WI38 (cell line): ENCODE measurements at regions not wholly inside any gene's neighbourhood (a gene's known extent, or its start where the extent isn't known, plus 50 kb on each side); places are given as distances from the start of the nearest gene placed in this dataset.

Experiments
- H3K4me3 ChIP-seq: 2 replicates; pipeline ENCODE4 v1.5.1; 2011; ENCODE audit warnings: low read depth, mild to moderate bottlenecking, control low read depth, low read length
- CTCF ChIP-seq: IDR thresholded peaks from 2 replicates; pipeline ENCODE4 v1.5.1; 2012; ENCODE audit warnings: low read depth, mild to moderate bottlenecking, control low read depth, low read length

- H3K4me3 ChIP-seq, result no peak overlapping the region
- TF ChIP-seq CTCF, result no peak
Observed at GRCh38 chr14:22265319-22266141, 323.5 kb downstream of the DAD1 start.

DNA sequence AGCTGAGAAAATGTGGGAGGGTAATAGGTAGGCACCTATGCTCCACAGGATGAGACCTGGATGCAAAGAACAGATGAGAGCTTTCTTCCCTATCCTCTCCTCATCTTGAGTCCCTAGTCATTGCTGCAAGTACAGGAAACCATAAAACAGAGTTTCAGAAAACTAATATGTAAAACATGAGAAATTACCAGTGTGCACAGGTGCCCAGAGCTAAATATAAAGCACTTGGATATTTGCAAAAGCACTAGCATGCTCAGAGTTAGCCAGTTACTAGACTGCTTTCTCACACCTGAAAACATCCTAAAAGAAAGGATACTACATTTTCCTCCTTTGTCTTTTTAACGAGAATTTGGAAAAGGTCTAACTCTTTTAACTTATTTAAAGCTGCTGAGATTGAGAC lies 324.3 kb downstream of the DAD1 start:
- no peak overlapping the region for H3K4me3 ChIP-seq
- TF ChIP-seq CTCF, result no peak

DNA sequence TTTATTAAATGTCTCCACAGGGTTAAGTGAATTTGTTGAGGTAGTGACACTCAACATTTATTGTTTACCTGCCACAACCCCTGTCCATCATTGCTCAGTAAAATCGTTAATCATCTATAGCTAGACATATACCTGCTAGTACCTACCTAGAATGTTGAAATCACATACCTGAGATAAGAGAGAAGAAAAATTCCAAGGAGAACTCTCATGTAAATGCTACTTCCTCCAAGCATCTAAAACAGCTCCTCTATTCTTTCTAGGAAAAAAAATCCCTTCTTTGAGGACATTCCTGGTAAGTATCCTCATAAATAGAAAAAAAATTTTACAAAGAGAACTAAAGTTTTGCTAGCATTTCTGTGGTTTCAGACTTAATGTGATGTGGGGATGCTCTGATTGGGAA lies 325.1 kb downstream of the DAD1 start:
- no peak overlapping the region for H3K4me3 ChIP-seq
- no peak for TF ChIP-seq CTCF

- no peak for TF ChIP-seq CTCF
- no peak overlapping the region for H3K4me3 ChIP-seq
Observed at GRCh38 chr14:22262881-22263280, 326.1 kb downstream of the DAD1 start.

DNA sequence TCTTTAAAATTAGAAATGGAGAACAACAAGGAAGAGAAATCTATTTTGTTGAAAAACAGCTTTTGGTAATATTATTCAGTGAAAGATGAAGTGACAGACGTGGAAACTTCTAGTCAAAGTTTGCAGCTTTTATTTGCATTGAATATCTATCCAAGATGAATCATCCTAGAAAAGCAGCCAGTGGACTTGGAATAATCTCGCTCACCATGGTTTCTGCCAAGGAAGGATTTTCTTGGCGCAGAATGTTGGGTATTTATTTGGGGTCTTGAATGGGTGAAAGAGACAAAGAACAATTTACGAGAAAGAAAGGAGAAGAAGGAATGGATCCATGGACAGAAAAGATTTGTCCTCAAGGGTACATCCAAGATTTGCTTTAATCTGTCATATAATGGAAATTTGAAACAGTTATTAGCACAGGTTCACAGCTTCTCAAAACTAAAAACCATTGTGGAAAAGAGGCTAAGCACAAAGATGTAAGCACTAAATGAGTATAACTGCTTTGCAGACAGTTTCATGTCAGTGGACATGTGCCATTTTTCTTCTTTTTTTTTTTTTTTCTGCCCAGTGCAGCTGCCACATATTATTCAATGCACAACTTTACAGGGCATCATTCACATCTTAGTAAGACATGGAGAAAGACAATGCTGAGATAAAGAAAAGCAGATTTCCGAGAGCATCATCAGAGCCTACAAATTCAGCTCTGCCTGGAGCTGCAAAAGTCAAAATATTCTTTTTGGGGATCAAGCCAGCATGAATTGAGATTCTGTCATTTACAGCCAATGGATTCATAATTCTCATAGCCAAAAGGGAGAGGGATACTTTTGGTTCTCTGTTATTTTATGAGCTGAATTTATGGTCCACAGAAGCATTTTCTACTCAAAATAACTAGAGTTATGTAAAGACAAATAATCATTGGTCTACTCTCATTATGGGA lies 333.7 kb downstream of the DAD1 start:
- no peak for TF ChIP-seq CTCF
- H3K4me3 ChIP-seq, result no peak overlapping the region

DNA sequence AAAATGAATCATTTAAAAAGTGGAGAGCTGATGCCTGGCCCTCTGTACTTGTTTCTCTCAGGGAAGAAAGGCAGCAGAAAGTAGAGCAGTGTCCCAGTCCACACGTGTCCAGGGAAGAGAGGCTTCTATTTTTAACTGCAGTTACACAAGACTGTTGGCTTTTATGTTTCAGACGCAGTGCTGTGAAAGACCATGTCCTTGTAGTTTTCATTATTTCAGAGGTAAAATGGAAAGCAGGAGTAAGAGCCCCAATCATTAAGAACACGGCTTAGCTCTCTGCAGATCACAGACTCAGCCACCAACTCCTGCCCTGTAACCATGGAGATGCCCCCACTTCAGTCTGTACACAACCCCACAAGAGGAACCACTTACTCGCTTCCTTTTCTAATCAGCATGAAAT lies 336.3 kb downstream of the DAD1 start:
- H3K4me3 ChIP-seq, result no peak overlapping the region
- TF ChIP-seq CTCF, result no peak

DNA sequence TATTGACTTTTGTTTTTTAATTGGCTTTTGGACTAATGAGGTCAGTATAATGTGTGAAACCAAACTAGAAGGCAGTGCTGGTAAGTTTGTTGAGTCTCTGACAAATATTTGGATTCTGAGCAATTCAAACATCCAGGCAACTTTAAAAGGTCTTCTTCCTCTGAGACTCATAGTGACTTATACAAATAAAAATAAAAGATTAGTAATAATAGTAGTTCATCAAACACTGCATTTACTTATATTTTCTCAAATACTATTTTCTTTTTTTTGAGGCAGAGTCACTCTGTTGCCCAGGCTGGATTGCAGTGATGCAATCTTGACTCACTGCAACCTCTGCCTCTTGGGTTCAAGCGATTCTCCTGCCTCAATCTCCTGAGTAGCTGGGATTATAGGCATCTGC lies 337.9 kb downstream of the DAD1 start:
- H3K4me3 ChIP-seq, result no peak overlapping the region
- no peak for TF ChIP-seq CTCF
